ENCODE measurements at regions not wholly inside any gene's neighbourhood (a gene's known extent, or its start where the extent isn't known, plus 50 kb on each side); places are given as distances from the start of the nearest gene placed in this dataset.

DNA sequence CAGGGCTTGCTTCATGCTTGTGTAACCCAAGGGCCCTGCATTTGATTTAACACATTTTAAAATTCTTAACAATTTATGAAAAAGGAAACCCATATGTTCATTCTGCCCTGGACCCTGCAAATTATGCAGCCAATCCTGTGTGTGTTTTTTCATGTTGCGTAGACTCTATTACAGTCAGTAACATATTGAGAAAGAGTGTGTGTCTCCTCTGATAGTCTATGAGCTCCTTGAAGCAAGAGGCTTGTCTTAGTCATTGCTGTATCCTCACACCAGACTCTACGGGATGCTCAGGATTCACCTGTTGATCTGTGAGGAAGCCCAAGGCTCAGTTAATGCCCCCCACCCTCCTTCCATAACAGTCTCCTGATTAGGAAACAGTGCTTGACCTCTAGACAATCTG, 177.3 kb upstream of the DMAC1 start:
- TF ChIP-seq POLR2A (IDR thresholded peaks at IDR 0.05; ENCODE audit: low read length) (no peak), GATA1 (IDR thresholded peaks at IDR 0.05; ENCODE audit: low read depth, low read length) (no peak)

Data from erythroblast (primary cell).